ENCODE measurements at regions not wholly inside any gene's neighbourhood (a gene's known extent, or its start where the extent isn't known, plus 50 kb on each side); places are given as distances from the start of the nearest gene placed in this dataset.

DNA sequence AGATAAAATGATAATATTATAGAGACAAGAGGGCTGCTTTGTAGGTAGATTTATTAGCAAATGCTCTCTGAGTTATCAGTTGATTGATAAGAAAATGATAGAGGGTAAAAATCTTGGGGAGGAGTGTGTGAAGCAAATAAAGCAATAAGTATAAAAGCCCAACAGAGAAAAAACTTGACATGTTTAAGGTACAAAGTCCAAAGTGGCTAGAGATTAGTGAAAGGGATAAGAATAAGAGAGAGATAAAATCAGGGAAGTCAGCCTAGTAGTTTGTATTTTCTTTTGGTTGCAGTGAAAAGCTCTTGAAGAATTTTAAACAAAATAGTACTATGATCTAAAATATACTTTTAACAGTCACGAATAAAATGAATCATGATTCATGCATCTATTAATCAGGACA is 246.2 kb upstream of the LRIG3 start:
- H3K56ac ChIP-seq (ENCODE audit: insufficient read length, low read depth, low read length): no peak overlapping the region
- Mint-ChIP-seq H3K9me3 (no peaks in the 10 kb centered on the region), H3K27me3 (ENCODE audit: low read depth) (no peaks in the 10 kb centered on the region), H3K27ac (no peak overlapping the region), H3K36me3 (ENCODE audit: insufficient read depth in 1 of 3, low read depth in 3 of 3) (no peaks in the 10 kb centered on the region), H3K4me1 (peaks cover 0 to 3% of the 10 kb centered on the region in 2 experiments; a peak in 1 of 4 replicates), H3K4me3 (no peak overlapping the region)
- H3K23me2 ChIP-seq (ENCODE audit: insufficient read length, low read depth, low read length, poor library complexity, severe bottlenecking): no peaks in the 10 kb centered on the region
- no peaks in the 10 kb centered on the region for H3K4me1 ChIP-seq (ENCODE audit: insufficient read depth, low read length)
- no peaks in the 10 kb centered on the region for H3K79me1 ChIP-seq (ENCODE audit: insufficient read depth, low read depth, low read length, poor library complexity, severe bottlenecking)
- no peaks in the 10 kb centered on the region for H3K9me3 ChIP-seq (ENCODE audit: control insufficient read depth, low read depth, low read length)
- H4K8ac ChIP-seq (replicated peaks; ENCODE audit: insufficient read length, low read depth, low read length): no peak overlapping the region
- H2BK20ac ChIP-seq (ENCODE audit: low read depth, low read length, poor library complexity, severe bottlenecking): no peak overlapping the region
- no peak overlapping the region for H2BK5ac ChIP-seq (ENCODE audit: insufficient read length, low read length)
- no peak overlapping the region for H3K23ac ChIP-seq (ENCODE audit: insufficient read length, low read depth, low read length)
- WGBS (ENCODE audit: extremely low coverage, insufficient read length, low lambda C conversion rate): no CpG with 5 or more reads among the region's 1 CpG
- H4K5ac ChIP-seq (ENCODE audit: insufficient read length, low read depth, low read length): no peak overlapping the region
- no peaks in the 10 kb centered on the region for H3K27me3 ChIP-seq (ENCODE audit: insufficient read depth, low read length)
- H4K91ac ChIP-seq (ENCODE audit: insufficient read length, low read depth, low read length): no peak overlapping the region
- no peak overlapping the region for H2BK12ac ChIP-seq (ENCODE audit: insufficient read length, low read depth, low read length)
- no peak overlapping the region for H3T11ph ChIP-seq (ENCODE audit: low read length)
- H2AFZ ChIP-seq (ENCODE audit: low read length): no peak overlapping the region
- no peak overlapping the region for H3K4ac ChIP-seq (ENCODE audit: low read depth, low read length)
- H3K4me2 ChIP-seq (ENCODE audit: insufficient read depth, insufficient read length, low read length): no peak overlapping the region
- no peak overlapping the region for H2BK120ac ChIP-seq (ENCODE audit: low read depth, low read length, poor library complexity, severe bottlenecking)
- no peaks in the 10 kb centered on the region for H3K79me2 ChIP-seq (ENCODE audit: insufficient read depth, low read length)
- no peak overlapping the region for H3K27ac ChIP-seq (ENCODE audit: insufficient read length, low read depth, low read length)
- H4K20me1 ChIP-seq (ENCODE audit: control insufficient read depth, insufficient read depth, insufficient read length): no peaks in the 10 kb centered on the region
- no peak overlapping the region for H3K14ac ChIP-seq (ENCODE audit: insufficient read depth, low read length)
- H2BK15ac ChIP-seq (ENCODE audit: low read depth, low read length): no peak overlapping the region
- no peak for DNase-seq
- no peak overlapping the region for H3K18ac ChIP-seq (ENCODE audit: insufficient read length, low read depth, low read length)
- no peak overlapping the region for H2AK5ac ChIP-seq (ENCODE audit: insufficient read length, low read length)
- H3K9ac ChIP-seq (ENCODE audit: extremely low read depth, insufficient read length, low read length): no peak overlapping the region
- TF ChIP-seq, protein P1, sequence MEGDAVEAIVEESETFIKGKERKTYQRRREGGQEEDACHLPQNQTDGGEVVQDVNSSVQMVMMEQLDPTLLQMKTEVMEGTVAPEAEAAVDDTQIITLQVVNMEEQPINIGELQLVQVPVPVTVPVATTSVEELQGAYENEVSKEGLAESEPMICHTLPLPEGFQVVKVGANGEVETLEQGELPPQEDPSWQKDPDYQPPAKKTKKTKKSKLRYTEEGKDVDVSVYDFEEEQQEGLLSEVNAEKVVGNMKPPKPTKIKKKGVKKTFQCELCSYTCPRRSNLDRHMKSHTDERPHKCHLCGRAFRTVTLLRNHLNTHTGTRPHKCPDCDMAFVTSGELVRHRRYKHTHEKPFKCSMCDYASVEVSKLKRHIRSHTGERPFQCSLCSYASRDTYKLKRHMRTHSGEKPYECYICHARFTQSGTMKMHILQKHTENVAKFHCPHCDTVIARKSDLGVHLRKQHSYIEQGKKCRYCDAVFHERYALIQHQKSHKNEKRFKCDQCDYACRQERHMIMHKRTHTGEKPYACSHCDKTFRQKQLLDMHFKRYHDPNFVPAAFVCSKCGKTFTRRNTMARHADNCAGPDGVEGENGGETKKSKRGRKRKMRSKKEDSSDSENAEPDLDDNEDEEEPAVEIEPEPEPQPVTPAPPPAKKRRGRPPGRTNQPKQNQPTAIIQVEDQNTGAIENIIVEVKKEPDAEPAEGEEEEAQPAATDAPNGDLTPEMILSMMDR (conservative IDR thresholded peaks at IDR 0.05): no peak
